Liver (tissue), 3 donors: ENCODE measurements at regions not wholly inside any gene's neighbourhood (a gene's known extent, or its start where the extent isn't known, plus 50 kb on each side); places are given as distances from the start of the nearest gene placed in this dataset.

Source experiments
- EGR1 ChIP-seq, 2 donors: IDR thresholded peaks; 2 replicates each; pipeline ENCODE4 v1.6.1; 2016 to 2018; ENCODE audit warnings: antibody characterized with exemption in 2 of 2, low read depth in 2 of 2
- FOXA2 ChIP-seq: IDR thresholded peaks from 2 replicates; pipeline ENCODE4 v1.6.1; 2016; ENCODE audit warnings: antibody characterized with exemption
- GABPA ChIP-seq, 2 donors: IDR thresholded peaks in 1 of 2; conservative IDR thresholded peaks in 1 of 2; 2 replicates each; pipeline ENCODE4 v1.6.1; 2016; ENCODE audit warnings: antibody characterized with exemption in 2 of 2, mild to moderate bottlenecking in 1 of 2, moderate library complexity in 1 of 2
- HNF4G ChIP-seq: IDR thresholded peaks from 2 replicates; pipeline ENCODE4 v1.6.1; 2016; ENCODE audit warnings: antibody characterized with exemption
- JUND ChIP-seq, 2 donors: IDR thresholded peaks; 2 replicates each; pipeline ENCODE4 v1.6.1; 2016; ENCODE audit warnings: antibody characterized with exemption in 2 of 2
- RAD21 ChIP-seq, 2 donors: IDR thresholded peaks; 2 replicates each; pipeline ENCODE4 v1.6.1; 2016; ENCODE audit warnings: antibody characterized with exemption in 2 of 2, mild to moderate bottlenecking in 2 of 2
- RXRA ChIP-seq, 2 donors: IDR thresholded peaks; 2 replicates each; pipeline ENCODE4 v1.6.1; 2017 to 2018; ENCODE audit warnings: antibody characterized with exemption in 2 of 2, mild to moderate bottlenecking in 1 of 2
- SP1 ChIP-seq: IDR thresholded peaks from 2 replicates; pipeline ENCODE4 v1.6.1; 2018; ENCODE audit warnings: antibody characterized with exemption, mild to moderate bottlenecking
- TAF1 ChIP-seq: conservative IDR thresholded peaks from 2 replicates; pipeline ENCODE4 v1.6.1; 2016; ENCODE audit warnings: antibody characterized with exemption, mild to moderate bottlenecking
- YY1 ChIP-seq: IDR thresholded peaks from 2 replicates; pipeline ENCODE4 v1.6.1; 2016; ENCODE audit warnings: antibody characterized with exemption, mild to moderate bottlenecking
- TF ChIP-seq, protein P1 (sequence below): fragments of 150-350 bp; IDR thresholded peaks from 2 replicates; pipeline ENCODE4 v1.5.1; 2017; ENCODE audit warnings: improper control_type of control experiment, low read depth, low read length; ENCODE audit not compliant: missing input control
- TF ChIP-seq, protein P2 (sequence below): IDR thresholded peaks from 2 replicates; pipeline ENCODE4 v1.6.1; 2016; ENCODE audit warnings: antibody characterized with exemption, mild to moderate bottlenecking
- TF ChIP-seq, protein P3 (sequence below): IDR thresholded peaks from 2 replicates; pipeline ENCODE4 v1.6.1; 2016; ENCODE audit warnings: antibody characterized with exemption
- TF ChIP-seq, protein P4 (sequence below): IDR thresholded peaks from 2 replicates; pipeline ENCODE4 v1.6.1; 2016; ENCODE audit warnings: antibody characterized with exemption
- donor health status: healthy.
- donor health status: healthy.

DNA sequence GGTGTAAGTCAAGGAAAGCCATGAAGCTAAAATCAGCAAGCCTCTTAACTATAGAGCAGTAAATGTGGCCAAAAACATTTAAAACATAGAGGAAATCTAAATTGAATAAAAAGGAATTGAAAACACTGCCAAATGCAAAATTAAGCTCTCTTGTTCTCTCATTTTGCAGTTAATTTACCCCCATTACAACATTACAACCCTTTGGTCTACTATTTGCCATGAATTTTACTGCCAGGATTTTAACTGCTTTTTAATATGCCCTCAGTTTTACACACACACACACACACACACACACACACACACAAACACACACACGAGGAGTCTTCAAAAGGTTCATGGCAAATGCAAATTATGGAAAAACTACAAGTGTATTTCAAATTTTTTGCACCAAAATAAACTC lies 91.4 kb upstream of the ACO1 start:
- TF ChIP-seq, protein P1, sequence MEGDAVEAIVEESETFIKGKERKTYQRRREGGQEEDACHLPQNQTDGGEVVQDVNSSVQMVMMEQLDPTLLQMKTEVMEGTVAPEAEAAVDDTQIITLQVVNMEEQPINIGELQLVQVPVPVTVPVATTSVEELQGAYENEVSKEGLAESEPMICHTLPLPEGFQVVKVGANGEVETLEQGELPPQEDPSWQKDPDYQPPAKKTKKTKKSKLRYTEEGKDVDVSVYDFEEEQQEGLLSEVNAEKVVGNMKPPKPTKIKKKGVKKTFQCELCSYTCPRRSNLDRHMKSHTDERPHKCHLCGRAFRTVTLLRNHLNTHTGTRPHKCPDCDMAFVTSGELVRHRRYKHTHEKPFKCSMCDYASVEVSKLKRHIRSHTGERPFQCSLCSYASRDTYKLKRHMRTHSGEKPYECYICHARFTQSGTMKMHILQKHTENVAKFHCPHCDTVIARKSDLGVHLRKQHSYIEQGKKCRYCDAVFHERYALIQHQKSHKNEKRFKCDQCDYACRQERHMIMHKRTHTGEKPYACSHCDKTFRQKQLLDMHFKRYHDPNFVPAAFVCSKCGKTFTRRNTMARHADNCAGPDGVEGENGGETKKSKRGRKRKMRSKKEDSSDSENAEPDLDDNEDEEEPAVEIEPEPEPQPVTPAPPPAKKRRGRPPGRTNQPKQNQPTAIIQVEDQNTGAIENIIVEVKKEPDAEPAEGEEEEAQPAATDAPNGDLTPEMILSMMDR = no peak
- TF ChIP-seq SP1 (no peak), RAD21 (IDR thresholded peaks at IDR 0.05) (no peak), EGR1 (IDR thresholded peaks at IDR 0.05; ENCODE audit: low read depth in 2 of 2) (no peak), HNF4G (no peak), JUND (IDR thresholded peaks at IDR 0.05) (no peak), TAF1 (no peak), RXRA (IDR thresholded peaks at IDR 0.05) (no peak), YY1 (no peak), GABPA (IDR thresholded peaks at IDR 0.05 in 1 of 2, conservative IDR thresholded peaks at IDR 0.05 in 1 of 2) (no peak), FOXA2 (no peak)
- TF ChIP-seq, protein P2, sequence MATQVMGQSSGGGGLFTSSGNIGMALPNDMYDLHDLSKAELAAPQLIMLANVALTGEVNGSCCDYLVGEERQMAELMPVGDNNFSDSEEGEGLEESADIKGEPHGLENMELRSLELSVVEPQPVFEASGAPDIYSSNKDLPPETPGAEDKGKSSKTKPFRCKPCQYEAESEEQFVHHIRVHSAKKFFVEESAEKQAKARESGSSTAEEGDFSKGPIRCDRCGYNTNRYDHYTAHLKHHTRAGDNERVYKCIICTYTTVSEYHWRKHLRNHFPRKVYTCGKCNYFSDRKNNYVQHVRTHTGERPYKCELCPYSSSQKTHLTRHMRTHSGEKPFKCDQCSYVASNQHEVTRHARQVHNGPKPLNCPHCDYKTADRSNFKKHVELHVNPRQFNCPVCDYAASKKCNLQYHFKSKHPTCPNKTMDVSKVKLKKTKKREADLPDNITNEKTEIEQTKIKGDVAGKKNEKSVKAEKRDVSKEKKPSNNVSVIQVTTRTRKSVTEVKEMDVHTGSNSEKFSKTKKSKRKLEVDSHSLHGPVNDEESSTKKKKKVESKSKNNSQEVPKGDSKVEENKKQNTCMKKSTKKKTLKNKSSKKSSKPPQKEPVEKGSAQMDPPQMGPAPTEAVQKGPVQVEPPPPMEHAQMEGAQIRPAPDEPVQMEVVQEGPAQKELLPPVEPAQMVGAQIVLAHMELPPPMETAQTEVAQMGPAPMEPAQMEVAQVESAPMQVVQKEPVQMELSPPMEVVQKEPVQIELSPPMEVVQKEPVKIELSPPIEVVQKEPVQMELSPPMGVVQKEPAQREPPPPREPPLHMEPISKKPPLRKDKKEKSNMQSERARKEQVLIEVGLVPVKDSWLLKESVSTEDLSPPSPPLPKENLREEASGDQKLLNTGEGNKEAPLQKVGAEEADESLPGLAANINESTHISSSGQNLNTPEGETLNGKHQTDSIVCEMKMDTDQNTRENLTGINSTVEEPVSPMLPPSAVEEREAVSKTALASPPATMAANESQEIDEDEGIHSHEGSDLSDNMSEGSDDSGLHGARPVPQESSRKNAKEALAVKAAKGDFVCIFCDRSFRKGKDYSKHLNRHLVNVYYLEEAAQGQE = no peak
- TF ChIP-seq, protein P3, sequence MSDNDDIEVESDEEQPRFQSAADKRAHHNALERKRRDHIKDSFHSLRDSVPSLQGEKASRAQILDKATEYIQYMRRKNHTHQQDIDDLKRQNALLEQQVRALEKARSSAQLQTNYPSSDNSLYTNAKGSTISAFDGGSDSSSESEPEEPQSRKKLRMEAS = no peak
- TF ChIP-seq, protein P4, sequence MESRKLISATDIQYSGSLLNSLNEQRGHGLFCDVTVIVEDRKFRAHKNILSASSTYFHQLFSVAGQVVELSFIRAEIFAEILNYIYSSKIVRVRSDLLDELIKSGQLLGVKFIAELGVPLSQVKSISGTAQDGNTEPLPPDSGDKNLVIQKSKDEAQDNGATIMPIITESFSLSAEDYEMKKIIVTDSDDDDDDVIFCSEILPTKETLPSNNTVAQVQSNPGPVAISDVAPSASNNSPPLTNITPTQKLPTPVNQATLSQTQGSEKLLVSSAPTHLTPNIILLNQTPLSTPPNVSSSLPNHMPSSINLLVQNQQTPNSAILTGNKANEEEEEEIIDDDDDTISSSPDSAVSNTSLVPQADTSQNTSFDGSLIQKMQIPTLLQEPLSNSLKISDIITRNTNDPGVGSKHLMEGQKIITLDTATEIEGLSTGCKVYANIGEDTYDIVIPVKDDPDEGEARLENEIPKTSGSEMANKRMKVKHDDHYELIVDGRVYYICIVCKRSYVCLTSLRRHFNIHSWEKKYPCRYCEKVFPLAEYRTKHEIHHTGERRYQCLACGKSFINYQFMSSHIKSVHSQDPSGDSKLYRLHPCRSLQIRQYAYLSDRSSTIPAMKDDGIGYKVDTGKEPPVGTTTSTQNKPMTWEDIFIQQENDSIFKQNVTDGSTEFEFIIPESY = no peak
